Breast epithelium (tissue), 3 donors: ENCODE measurements at regions not wholly inside any gene's neighbourhood (a gene's known extent, or its start where the extent isn't known, plus 50 kb on each side); places are given as distances from the start of the nearest gene placed in this dataset.

ENCODE experiments used
- CTCF ChIP-seq, 3 donors: fragments of 450-650 bp; IDR thresholded peaks; one replicate each; pipeline ENCODE4 v1.5.1; 2016 to 2017; ENCODE audit warnings: antibody characterized with exemption in 3 of 3, mild to moderate bottlenecking in 3 of 3, moderate library complexity in 3 of 3
- POLR2A ChIP-seq: fragments of 450-650 bp; IDR thresholded peaks from one replicate; pipeline ENCODE4 v1.6.1; 2016; ENCODE audit warnings: antibody characterized with exemption, mild to moderate bottlenecking, moderate library complexity
- POLR2AphosphoS5 ChIP-seq, 3 donors: sonication (generic); formaldehyde crosslinking; IDR thresholded peaks; one replicate each; pipeline ENCODE4 v1.6.1; 2017; ENCODE audit warnings: antibody characterized with exemption in 3 of 3

- TF ChIP-seq CTCF (IDR thresholded peaks at IDR 0.05) (no peak), POLR2A (no peak), POLR2AphosphoS5 (IDR thresholded peaks at IDR 0.05) (no peak)
These were observed 1059.7 kb downstream of the TSN start for GRCh38 chr2:122815120-122815519.
